Renal cortical epithelial cell (primary cell): ENCODE measurements at regions not wholly inside any gene's neighbourhood (a gene's known extent, or its start where the extent isn't known, plus 50 kb on each side); places are given as distances from the start of the nearest gene placed in this dataset.
A peak's percentile ranks its signal among the peaks of the same experiment; 100 is the strongest.
"Not testable (repeated sequence)": the region's sequence is repeated elsewhere in the genome, so short reads cannot be mapped to it uniquely, and the experiment has no call there.

Source experiments
- DNase-seq: peaks from one replicate; pipeline ENCODE4 v3.0.0-alpha.2; 2011; ENCODE audit warnings: low read depth

DNA sequence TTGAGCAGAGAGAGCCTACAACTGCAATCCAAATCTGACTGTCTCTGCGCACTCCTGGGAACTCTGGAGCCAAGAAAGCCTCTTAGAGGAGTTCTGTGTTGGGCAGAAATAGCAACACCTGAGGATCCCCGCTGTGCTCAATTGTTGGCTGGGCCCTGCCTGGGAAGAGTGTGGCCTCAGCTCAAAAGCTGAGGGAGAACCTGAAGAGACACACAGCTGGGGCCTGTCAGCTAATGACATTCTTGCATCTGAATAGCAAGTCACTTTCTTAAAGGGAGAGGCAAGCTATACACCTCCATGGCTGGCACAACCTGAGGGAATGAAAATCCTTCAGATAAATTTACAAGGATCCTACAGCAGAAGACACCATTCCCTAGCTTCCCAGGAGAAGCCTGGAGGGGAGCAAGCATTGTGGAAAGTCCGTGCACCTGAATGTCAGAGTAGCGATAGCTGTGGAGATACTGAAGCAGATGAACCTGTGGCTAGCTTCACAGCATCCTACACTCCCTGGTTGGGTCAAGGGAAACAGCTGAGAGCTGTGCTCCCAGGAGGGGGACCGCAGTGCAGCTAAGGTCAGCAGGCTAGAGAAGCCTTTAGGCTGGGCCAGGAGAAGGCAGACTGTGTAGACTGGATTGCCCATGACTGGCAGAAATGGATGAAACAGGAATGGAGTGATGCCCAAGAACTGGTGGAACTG lies 159.9 kb upstream of the PFN2 start:
- DNase-seq = no peak

DNA sequence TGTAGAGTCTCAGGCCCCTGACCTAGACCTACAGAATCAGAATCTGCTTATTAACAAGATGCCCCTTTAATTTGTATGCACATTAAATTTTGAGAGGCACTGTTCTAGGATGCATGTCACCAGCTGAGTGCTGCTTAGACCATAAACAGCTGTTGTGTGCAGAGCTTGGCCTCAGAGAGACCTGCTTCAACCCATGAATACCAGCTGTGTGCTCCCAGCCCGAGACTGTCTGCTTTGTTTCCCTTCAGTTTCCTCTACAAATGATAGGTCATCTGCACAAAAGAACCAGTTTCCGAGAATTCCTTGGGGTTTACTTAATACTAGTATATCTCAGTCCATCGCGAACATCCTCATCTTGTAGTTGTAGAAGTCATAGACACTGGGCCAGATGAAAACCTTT lies 158.5 kb upstream of the PFN2 start:
- no peak for DNase-seq

DNA sequence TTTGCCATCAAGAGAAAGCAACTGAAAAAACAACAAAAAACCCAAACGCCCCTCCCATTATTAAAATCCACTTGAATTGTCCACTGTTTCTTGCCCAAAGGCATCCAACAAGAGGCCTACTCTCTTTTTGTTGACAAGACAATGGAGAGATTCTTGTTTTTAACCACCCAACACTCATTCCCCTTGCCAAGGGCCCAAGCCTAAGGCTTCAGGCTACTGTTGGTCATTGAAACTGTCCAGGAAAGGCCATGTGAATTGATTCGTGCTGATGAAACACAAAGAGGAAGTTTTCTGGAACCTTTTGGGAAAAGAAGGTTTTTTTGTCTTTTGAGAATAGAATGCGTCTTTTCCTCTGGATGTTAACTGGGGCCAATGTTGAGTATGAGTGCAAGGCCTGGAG lies 157.4 kb upstream of the PFN2 start:
- no peak for DNase-seq

DNA sequence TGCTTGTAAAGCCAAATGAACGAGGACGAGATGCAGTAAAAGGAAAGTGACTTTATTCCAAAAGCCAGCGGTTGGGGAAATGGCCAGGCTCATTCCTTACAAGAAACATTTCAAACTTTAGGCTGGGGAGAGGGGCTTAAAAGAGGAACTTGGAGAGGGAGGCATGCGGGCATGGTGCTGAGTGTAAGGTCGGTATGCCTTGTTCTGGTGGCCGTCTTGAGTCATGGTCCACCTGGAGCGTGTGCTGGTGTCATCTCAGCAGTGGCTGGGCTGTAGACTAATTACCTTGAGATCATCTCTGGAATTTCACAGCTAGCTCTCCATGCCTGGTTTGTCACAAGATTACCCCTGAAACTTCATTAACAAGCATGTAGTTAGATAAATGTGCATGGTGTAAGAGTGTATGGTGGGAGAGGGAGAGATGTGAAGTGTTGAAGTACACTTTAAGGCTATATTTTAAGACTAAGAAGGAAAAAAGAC lies 156.4 kb upstream of the PFN2 start:
- no peak for DNase-seq

DNA sequence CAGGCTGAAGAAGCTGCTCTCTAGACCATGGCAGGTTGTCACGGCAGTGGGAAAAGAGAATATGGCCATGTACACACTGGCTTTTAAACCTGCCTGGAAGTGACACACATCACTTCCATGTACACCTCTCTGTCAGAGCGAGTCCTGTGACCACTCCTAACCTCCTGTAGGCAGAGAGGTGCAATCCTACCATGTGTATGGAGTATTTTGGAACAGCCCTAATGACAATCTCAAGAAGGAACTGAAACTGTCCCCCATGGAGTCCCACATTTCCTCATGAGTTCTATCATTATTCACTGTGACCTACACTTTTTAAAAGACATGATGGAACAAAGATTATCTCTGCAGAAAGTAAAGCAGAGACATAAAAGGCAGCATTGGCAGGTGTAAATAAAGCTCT lies 153.4 kb upstream of the PFN2 start:
- DNase-seq = no peak

DNA sequence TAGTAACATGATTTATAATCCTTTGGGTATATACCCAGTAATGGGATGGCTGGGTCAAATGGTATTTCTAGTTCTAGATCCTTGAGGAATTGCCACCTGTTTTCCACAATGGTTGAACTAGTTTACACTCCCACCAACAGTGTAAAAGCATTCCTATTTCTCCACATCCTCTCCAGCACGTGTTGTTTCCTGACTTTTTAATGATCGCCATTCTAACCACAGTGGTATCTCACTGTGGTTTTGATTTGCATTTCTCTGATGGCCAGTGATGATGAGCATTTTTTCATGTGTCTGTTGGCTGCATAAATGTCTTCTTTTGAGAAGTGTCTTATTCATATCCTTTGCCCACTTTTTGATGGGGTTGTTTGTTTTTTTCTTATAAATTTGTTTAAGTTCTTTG lies 152.6 kb upstream of the PFN2 start:
- not testable (repeated sequence) for DNase-seq

DNA sequence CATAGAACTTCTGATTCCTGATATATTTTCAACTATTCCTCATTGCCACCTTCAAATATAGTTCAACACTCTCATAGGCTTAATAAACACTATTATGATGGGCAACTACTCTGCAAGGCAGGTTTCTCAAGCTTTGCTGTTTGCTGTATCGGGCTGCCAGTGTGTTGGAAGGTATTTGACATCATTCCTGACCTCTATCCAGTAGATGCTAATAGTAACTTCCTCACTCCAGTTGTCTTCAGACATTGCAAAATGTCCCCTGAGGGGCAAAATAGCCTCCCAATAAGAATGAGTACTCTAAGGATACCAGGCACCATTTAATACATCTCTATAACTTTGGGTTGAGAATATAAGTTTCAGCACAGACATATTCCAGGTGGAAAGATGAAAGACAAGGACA lies 147.5 kb upstream of the PFN2 start:
- no peak for DNase-seq

DNA sequence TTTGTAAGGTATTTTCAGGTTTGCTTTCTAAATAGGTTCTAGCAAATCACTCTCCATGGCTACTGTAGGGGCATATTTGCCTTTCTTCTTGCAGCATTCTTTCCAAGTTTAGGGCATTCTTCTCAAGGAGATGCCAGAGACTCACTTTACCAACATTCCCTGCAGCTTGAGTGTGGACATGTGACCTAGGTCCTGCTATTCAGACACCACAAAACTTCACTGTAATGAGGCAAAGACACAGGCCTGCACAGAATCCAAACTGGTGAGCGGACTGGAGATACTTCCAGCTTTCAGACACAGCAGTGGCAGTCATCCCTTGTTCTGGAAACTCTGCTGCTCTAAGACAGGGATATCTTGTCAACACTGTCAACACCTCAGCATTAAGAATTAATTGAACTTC lies 146.4 kb upstream of the PFN2 start:
- no peak for DNase-seq

DNA sequence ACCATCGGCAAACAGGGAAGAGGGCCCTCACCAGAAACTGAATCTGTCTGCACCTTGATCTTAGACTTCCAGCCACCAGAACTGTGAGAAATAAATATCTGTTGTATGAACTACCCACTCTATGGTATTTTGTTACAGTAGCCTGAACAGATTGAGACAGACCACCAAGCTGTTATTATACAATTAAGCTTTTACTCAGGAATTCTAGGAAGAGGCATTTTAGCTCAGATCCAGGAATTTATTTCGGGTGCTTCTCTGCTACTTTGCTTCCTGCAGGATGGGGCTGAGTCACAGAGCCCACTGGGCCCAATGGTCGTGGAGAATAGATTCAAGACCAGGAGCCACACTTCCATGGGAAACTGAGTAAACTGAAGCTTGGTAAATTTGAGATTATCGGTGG lies 145.5 kb upstream of the PFN2 start:
- DNase-seq = no peak

DNA sequence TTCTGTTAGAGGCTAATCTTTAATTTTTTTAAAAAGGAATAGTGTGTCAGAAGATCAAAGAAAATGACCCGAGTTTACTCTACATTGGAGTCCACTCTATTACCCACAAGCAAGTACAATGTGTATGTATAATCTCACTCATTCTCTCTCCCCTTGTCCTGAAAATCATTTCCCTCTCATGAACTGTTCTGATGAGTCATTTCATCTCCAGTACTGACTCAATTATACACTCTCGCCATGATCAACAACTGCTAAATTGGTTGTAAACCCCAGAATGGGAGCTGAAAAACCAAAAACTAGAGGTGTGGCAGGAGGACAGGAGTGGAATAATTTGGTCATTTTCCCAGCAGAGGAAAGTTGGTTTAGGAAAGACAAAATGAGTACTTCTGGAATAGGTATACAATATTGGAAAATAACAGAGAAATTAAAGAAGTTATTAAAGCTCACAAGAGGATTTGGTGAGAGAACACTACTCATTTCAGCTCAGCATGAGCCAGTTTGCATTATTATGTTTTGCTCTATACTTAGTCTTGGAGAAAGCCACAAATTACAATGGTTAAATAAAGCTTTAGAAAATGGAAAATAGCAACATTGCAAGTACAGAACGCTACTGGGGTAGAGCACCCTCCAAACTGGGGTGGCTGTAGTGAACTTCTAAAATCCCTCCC lies 144.3 kb upstream of the PFN2 start:
- DNase-seq = peak; percentile 69

DNA sequence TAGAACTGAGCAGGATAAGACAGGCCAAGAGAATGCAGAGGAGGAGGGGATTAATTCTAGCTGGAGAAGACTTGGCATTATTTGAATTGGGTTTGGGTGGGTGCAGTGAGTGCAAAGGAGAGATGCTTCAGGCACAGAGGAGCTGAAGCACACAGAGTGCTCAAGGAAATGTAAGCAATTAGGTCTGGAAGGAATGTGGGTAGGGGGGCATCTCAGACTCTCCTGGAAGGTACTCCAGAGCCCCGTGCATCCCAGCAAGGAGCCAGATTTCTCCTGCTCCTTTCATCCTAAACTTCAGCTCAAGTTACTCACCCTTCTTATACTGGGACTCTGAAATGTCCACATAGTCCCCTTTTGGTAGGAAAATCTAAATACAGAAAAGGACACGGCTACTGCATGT lies 143.6 kb upstream of the PFN2 start:
- no peak for DNase-seq

DNA sequence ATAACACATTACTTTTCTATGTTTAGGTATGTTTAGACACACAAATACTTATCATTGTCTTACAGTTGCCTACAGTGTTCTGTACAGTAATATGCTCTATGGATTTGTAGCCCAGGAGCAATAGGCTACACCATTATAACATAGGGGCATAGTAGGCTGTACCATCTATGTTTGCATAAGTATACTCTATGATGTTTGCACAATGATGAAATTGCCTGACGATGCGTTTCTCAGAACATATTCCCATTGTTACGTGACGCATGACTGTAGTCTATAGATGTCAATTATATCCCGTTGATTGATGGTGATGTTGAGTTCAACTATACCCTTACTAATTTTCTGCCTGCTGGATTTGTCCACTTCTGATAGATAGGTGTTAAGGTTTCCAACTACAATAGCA lies 139.4 kb upstream of the PFN2 start:
- no peak for DNase-seq

DNA sequence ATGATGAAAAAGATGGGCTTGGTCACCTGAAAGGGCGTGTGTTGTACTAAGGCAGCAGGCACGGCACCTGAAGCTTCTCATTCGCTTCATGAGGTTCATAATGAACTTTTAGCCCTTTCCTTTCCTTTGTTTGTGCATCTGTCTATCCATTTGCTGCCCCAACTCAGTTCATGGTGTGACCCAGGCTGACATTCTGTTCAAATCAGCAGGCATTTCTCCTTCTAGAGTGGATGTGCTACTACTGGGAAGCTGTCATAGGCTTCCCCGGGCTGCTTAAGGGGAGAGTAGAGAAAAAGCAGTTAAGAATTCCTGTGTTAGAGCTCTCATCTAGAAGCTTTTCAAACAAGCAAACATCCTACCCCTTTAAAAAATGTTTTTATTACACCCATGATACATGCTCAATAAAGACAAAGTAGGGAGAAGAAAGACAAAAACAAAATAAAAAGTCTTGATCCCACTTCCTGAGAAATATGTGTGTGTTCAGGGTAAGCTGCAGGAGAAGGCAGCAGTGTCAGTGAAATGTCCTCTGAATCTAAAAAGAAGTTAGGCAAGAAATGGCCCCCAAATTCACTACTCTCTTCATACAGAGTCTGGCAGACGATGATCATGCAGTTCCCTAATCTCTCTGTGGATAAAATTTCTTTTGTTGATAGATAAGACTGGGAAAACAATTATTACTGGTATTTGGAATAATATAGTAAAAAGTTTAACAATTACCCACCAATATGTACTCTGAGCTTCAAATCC lies 136.9 kb upstream of the PFN2 start:
- DNase-seq = no peak

DNA sequence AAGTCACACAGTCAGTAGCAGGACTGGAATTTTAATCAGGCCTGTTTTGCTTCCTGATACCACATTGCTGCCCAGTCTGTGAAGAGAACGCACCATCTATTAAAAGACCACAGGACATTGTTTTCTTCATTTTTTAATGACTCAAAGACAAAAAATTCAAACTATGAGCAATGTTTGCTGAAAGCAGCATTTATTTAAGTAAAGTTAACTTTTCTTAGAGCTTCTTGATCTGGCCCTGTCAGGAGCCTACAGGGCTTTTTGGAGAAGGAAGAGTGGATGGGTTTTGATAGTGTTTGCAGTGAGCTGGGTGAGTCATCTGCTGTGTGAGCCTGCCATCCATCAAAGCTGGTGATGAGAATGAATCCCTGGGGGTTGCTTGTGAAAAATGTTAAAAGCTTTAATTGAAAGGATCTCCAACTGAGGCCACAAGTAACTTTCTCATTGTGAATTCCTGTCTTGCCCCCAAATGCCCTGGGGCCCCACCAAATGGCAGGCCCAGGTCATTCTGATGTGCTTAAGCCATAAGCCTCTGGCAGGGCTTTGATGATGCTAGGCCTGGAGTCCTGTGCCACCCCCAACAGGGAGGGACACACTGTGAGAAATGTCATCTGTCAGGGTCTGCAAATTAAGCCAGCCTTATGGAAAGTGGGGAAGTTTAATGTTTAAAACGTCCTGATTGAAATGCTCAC lies 136.2 kb upstream of the PFN2 start:
- DNase-seq = peak; percentile 83

DNA sequence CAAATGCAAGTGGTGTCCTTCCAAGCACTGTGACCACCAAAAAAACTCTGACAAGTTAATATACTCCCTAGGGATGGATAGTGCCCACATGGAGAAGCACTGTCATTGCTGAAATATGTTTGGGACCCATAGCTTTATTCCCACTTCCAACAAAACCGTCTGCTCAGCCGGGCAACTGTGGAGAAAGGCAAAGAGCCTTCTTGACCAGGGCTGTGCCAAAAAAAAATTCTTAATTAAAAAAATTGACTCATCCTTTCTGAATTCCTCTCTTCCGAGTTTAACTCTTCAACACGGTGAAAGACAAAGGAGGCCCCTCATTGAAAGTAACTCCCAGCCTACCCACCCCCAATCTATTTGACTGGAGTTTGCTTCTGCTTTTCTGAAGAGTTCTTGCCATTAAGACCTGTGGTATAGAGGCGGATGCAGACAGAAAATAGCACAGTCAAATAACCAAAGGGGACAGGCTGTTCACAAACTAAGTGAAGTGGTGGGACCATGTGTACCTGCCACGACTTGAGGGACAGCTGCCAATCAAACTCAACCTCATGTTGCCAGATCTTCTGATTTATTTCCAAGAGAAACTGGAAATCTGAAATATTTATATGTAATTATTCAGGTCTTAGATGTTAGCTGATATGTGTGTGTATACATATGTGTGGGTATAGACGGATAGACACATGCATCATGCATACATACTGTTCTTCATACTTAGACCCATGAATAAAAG lies 135.4 kb upstream of the PFN2 start:
- DNase-seq = no peak

DNA sequence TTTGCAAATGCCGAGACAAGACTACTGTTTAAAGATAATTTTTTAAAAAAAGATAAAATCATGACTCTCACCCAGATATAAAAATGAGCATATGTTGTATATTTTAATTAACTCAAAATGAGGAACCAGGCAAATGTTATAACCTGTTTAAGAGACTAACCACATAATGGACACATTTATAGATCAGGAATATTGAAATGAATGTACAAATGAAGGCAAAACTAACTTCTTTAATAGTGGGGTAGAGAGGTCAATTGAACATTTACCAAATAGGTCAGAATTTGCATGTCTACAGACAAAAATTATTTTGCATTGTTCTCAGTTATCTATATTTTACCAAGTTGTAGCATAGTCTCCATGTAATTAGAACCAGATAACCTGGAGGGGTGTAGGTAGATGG lies 134.3 kb upstream of the PFN2 start:
- DNase-seq = no peak

DNA sequence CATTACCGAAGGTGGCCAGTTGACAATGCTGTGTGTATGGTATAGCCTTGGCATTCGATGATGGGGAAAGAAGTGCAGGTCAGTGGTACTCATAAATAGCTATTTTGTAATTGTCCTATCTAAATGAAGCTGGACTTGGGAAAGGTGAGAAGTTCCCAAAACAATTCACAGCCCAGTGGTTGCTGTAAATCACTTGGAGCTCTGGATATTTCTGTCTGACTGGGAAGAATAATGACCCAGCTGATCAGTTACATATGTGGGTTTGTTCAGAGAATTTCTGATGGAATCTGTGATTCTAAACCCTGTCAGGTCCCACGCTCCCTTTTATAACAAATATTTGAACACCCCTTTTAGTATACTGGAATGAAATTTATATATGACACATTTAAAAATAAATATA lies 133.9 kb upstream of the PFN2 start:
- DNase-seq = no peak

DNA sequence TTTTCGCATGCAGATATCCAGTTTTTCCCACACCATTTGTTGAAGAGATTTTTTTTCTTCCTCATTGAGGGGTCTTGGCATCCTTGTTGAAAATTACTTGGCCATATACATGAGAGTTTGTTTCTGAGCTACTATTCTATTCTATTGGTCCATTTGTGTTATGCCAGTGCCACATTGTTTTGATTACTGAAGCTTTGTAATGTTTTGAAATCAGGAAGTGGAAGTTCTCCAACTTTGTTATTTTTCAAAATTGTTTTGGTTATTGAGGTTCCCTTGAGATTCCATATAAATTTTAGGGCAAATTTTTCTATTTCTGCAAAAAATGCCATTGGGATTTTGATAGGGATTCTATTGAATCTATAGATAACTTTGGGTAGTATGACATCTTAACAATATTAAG lies 130.3 kb upstream of the PFN2 start:
- no peak for DNase-seq

DNA sequence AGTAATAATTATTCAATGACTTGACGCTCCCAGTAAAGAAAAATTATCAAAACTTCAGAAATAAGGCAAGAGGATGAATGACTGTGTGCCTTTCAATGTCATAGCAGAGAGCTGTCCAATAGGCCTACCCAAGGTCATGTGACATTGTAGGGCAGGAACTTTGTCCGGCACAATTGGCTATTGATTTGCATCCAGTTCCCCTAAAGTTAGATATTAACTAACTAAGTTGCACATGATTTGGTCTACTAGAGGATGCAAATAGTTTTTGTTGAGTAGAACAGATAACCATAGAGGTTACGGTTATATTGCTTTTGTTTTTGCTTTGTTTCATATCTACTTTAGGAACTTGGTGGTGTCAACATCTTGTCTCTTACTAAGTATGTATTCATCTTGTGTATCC lies 127.9 kb upstream of the PFN2 start:
- no peak for DNase-seq

DNA sequence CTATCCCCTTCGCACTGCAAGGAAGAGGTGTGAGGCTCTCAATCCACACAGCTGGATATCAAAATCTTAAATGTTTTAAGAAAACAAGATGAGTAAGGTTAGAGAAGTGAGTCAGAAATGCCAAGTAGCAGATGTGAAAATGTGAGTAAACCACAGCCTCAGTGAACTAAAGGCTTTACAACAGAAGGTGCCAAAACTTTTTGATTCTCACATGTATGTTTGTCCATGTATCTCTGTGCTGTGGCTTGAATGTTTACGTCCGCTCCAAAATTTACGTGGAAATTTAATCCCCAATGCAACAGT lies 126.8 kb upstream of the PFN2 start:
- peak; percentile 46 for DNase-seq

DNA sequence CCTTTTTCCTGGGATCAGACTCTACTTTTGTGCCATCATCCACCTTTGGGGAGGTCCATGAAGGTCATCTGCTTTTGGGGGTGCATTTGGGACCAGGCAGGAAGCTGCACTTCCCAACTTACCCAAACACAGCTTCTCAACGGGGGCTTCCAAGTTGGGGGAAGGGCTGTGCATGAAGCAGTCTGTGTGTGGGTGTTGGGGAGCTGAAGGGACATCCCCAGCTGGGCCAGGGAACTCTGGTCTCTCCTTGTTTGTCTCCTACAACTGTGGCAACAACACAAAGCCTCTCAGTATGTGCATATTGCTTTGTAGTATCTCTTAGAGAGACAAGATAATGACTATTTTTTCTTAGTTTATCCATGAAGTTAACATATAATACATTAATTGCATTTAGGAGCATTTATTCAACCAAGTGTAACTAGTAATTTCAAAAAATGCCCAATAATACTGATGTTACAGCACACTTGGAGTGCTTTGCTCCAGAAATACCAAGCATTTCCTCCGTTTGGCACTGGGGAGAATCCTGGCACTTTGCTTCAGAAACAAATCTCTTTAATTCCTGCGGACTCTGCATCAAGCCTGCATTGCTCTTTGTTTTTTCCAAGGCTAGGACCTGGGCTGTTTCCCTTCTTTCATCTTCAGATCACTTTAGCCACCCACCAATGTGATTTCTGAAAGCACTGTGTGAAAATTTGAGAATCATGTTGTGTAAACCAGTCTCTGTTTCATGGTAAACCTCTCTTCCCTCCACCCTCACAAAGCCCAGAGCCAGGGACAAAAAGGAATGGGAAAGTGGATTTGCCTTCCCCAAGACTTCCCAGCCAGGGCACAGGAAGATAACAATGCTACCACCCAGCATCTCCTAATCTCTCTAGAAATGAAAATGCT lies 126.2 kb upstream of the PFN2 start:
- no peak for DNase-seq
